GM18499 (cell line): ENCODE measurements at regions not wholly inside any gene's neighbourhood (a gene's known extent, or its start where the extent isn't known, plus 50 kb on each side); places are given as distances from the start of the nearest gene placed in this dataset.

Source experiments
- ATAC-seq: cut with Tn5 transposase; IDR thresholded peaks from one replicate; pipeline ENCODE4 v1.9.1; 2021; ENCODE audit warnings: moderate number of reproducible peaks; ENCODE audit not compliant: insufficient read depth, unreplicated experiment

DNA sequence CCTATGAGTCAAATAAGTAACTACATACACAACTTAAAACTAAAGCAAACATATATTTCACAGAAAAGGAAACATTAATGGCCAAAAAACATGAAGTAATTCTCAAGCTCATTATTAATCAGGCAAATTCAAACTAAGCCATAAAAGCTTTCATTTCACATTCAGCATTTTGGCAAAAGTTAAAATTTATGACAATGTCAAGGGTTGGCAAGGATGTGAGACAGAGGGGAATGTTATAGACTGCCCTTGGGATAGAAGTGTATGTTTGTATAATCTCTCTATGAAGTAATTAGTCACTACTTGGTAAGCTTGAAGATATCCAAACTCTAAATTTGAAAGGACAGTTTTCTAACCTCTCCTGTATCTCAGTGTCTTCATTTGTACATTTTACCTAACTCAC, 539.4 kb downstream of the RIT2 start:
- ATAC-seq = no peak

DNA sequence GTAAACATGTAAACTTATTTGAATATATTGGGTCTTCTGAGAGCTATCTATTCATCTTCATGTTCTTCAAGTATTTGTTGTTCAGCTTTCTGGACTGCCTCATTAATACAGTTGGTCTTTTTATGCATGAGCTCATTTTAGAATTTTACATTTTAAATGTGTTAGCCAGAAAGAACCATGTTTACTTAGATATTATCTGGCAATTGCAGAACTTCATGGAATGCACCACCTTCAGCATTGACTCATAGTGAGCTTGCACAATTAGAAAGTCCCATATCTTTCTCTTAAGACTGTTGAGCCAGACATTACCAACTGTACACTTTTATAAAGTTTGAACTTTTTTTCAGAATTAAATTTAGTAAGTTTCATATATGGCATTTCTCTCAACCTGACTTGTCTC, 536.7 kb downstream of the RIT2 start:
- no peak for ATAC-seq

DNA sequence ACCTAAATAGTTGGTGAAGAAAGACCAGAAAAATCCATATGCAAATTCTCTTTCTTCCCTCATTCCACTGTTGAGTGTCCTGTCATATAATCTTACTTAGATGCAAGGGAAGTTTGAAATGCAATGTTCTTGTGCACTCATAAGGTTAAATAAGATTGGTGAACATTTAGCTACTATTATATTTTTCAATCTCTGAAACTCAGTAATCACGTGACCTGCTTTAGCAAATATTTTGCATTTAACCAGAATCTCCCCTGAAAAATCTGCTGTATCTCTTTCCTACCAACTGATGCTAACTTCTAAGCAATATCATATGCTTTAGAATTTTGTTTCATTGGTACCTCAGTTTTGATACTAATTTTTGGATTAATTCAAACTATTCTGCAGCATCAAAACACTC, 533.2 kb downstream of the RIT2 start:
- no peak for ATAC-seq

DNA sequence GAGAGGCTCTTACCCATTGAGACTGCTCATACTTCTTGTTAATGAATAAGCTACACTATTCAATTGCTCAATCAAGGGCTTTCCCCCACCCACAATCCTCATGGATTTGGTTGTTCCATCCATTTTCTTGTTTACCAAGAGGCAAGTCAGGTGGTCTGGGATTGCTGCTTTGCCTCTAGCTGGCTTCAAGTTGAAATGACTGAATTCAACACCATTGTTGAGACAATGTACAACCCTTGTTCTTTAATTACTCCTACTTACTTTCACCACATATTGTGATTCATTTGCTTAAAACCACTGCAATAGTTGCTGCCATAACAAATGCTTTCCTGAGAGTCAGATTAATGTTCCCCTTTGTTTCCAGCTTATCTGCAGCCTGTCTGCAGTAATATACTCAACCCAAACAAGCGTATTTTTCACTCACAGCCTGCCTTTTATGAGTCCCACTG, 532.2 kb downstream of the RIT2 start:
- ATAC-seq = no peak

DNA sequence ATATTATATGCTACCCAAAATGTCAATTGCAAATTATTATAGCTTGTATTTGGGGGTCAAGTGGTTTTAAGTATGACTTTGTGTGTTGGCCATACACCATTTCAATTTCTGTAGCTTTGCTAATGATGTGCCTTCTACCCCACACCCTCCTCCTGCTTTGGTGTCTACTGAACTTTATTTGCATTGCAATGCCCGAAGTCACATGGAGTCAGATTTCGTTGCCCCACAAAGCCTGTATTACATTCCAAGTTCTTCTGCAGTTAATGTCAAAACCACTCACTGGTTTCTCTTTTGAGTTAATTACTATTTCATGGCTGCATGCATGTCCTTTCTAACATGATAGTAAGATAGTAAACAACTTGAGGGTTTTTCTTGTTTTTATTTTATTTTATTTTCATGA, 528.9 kb downstream of the RIT2 start:
- no peak for ATAC-seq

DNA sequence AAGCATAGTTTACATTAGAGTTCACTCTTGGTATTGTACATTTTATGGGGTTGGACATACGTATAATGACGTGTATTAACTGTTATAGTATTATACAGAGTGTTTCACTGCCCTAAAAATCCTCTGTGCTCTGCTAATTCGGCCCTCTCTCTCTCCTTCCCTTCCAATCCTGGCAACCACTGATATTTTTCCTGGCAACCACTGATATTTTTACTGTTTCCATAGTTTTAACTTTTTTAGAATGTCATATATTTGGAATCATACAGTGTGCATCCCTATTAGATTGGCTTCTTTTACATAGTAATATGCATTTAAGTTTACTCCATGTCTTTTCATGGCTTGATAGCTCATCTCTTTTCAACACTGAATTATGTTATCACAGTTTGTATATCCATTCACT, 526.7 kb downstream of the RIT2 start:
- no peak for ATAC-seq

DNA sequence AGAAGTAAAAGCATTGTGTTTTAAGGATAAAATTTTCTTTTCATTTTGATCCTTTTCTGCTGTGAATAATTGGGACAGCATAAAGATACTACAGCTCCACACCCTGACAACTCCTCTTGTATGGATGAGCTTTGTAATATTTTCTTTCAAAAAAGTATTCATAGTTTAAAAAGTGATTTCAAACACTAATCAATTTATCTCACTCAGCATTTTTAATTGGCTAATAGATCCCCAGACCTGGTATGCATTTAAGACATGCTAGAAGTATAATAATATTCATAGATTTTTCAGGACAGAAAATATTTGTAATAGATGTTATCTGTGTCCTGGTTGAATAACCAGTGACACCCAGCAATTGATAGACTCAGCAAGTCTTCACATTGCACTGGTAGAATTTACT, 510.7 kb downstream of the RIT2 start:
- no peak for ATAC-seq

DNA sequence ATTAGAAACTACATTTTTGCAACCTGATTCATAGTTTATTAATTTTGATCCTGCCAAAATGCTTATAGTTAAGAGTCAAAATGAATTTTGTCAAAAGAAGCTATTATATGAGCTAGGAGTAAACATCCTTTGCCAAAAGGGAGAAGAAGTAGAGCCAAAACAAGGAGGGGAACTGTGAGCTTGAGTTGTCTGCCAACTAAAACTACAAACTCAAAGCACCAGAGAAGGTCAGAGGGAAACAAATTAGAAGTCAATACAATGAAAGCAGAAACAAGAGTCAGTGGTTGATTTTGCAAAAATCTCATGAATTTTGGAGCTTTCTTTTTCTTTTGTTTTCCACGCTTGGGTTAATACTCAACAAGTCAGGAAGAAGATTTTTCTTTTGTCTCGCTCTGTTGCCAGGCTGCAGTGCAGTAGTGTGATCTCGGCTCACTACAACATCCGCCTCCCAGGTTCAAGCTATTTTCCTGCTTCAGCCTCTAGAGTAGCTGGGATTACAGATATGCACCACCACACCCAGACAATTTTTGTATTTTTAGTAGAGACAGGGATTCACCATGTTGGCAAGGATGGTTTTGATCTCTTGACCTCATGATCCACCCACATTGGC, 508.5 kb downstream of the RIT2 start:
- no peak for ATAC-seq

DNA sequence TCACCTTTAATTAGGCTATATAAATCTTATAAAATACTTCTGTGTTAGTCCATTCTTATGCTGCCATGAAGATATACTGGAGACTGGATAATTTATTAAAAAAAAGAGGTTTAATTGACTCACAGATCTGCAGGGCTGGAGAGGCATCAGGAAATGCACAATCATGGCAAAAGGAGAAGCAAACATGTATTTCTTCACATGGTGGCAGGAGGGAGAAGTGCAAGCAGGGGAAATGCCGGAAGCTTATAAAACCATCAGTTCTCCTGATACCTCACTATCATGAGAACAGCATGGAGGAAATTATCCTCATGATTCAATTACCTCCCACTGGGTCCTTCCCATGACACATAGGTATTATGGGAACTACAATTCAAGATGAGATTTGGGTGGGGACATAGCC, 504.4 kb downstream of the RIT2 start:
- no peak for ATAC-seq

DNA sequence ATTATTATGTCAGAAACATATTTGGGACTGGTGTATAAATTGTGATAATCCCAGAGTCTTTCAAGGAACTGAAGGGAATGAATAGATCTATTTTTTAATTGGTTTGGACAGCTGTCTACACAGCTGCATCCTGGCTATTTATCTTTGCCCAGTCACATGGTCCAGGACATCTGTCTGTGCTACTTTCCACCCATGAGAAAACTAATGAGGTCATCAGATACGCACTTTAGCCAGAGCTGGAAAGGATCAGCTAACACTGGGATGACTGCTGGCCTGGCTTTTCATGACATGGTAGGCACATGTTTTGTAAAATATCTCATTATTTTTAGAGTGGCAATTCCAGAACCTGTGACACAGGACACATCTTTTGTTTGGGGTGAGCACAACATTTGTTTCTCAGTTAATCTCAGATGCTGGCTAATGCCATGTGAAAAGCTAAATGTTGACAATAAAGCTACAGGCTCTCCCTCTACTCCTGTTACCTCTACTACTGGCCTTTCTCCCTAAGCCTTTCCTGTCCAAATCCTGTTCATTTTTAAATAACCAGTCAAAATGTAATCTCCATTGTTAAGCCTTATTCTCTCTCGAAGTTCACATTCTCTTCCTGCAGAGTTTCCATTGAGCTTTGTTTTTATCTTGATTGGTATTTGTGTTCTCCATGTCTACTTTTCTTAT, 500.7 kb downstream of the RIT2 start:
- ATAC-seq = no peak

DNA sequence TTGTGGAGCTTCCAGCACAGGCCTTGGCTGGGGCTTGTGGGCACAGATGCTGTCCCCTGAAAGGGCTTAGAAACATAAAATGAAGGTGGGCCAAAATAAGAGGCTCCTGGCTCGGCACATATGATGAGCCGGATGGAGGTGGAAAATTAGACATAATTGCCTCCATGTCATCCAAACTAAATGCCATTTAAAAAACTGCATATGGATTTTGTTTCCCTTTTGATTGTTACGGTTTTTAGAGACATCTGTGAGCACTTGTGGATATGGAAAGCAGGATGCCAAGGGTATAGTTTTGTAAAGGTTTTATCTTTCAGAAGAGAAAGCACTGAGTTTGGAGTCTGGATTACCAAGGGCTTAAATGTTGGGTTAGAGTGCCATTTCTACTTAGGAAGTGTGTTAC, 498.3 kb downstream of the RIT2 start:
- ATAC-seq = no peak

DNA sequence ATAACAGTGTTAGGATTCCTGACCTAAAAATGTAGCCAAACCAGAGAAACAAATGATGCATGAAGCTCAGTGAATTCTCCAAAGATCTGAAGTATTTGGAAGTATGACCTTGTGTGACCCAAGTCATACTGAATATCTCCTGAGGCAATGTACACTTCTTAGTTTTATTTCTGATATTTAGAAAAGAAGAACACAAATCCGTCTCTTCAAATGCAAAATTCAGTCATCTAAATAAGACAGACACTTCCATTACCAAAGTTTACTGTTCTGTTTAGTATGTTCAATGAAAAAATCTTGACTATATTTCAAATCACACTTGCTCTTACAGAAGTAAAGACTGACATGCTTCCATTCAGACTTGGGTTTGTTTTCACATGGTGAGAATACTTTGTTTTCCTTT, 495.7 kb downstream of the RIT2 start:
- no peak for ATAC-seq

DNA sequence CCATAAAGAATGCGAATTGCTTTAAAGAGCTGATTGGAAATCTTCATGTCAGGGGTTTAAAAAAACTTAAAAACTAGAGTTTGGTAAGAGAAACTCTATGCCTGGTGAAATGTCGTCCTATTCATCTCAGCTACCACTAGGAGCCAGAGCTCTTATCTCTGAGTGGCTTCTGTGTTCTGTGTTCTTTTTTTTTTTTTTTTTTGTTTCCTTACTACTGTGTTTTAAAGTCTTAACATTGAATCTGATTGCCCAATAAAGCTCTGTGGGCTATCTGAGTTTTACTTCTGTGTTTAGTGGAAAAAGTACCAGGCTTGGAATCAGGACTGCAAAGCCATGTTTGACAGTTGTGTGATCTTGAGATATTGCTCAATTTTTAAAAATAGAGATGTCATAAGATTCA, 494.8 kb downstream of the RIT2 start:
- no peak for ATAC-seq

DNA sequence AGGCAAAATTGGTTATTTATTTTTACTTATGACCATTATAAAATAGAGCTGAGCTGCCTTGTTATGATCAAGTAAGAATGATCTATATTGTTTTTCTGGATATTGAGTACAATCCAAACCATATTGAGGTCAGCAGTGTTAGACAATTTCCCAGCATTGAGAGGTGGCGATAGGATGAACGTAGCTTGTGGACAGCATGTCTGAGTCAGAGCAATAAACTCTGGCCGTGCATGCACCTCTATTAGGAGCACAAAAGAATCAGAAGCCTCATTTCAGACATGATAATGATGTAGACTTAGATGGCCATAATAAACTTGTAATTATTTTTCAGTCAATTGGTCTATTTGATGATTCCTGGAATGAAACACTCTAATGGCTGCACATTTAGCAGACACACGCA, 491.6 kb downstream of the RIT2 start:
- no peak for ATAC-seq

DNA sequence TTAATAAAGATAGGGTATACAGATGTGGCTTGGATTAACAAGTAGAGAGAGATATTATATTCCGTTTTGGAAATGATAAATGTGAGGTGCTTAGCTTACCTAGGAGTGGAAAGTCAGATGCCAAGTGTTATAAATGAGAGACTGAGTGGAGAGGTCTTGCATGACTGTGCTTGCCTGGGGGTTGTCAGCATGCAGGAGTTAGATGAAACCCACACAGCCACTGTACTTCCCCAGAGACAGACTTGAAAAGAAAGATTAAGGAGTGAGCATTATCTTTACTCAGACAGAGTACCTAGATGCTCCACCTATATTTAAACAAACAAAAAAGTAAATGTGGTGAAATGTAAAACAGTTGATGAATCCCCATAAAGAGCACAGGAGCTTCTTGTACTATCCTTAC, 482.7 kb downstream of the RIT2 start:
- no peak for ATAC-seq

DNA sequence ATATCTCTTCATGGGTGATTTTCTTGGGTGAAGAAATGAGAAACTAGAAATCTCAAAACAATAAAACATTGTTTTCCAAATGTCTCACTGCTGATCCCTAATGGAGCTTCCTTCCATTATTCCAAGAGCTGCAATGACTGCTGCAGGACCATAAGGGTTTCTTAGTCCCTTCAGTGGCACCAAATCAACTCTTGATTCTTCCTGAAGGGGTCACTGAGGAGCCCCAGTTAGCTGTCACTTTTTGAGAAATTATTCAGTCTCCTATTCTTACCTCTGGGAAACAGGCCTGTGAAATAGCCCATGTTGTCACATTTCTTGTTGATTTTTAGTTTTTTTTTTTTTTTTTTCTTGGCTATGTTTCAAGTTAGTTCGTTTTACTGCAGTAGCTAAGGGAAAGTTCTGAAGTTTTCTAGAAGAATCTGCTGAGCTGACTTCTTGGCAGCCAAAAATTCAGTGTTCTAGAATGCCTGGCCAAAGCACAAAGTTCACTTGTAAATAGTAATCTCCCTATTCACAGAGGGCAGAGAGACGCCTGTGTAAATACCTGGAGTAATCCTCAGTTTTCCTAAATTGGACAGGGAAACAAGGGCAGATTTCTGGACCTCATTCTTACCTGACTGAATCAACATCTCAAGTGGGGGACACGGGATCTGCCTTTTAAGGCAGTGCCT, 480.0 kb downstream of the RIT2 start:
- ATAC-seq = no peak

DNA sequence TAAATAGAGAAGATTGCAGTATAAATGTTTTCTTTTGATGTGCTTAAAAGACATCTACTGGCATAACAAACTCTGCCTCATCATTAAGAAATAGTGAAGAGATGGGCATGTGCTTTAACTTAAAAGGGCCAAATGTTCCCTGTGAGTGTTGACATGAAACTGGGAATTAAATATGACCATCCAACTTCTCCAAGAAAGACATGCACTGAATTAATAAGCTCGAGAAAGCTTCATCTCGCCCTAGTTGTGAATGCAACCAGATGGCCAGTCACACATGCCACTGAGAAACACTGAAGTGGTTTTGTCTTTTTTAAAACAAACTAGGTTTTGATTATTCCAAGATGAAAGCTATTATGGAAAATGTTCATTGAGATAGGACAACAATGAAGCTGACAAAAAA, 479.2 kb downstream of the RIT2 start:
- no peak for ATAC-seq

DNA sequence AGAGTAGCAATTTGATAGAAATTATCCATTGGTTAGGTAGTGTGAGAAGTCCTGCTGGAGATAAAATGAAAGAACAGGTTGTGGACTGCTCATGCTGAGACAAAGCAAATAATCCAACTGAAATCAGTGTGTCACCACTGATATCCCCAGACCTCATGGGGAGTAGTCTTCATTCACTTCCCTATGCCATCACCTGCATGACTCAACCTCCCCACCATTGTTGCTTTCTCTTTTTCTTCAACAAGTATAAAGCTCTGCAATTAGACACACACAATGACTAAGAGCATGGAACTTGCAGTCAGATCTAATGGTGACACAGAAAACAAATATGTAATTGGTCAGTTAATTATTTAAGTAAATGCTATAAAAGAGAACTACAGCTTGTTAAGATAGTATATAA, 475.3 kb downstream of the RIT2 start:
- no peak for ATAC-seq

DNA sequence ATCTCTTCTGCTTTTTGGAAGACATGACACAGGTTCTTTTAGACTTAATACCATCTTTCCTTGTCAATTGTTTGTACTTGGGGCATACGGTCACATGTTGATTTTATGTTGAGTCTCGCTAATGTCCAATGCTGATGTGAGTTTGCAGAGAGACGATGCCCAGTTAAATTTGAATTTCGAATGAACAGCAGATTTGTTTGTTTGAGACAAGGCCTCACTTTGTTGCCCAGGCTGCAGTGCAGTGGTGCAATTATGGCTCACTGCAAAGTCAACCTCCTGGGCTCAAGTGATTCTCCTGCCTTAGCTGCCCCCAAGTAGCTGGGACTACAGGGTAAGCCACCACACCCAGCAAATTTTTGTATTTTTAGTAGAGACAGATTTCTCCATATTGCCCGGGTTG, 473.5 kb downstream of the RIT2 start:
- ATAC-seq = no peak

DNA sequence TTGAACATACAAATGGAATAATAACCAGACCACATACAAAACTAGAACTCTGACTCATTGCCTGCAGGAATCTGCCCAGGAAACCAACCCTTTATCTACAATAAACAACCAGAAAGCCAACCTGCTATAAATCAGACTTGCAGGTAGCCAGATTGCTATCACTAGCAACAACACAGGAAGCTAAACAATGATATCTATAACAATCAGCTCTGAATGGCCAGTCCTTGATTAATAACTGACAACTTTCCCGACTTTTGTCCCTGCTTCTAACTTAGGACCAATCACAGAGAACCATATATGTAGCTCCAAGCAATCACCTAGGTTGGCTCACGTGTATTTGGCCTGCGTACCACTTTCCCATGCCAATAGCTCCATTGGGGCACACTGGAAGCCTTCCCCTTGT, 470.8 kb downstream of the RIT2 start:
- no peak for ATAC-seq

DNA sequence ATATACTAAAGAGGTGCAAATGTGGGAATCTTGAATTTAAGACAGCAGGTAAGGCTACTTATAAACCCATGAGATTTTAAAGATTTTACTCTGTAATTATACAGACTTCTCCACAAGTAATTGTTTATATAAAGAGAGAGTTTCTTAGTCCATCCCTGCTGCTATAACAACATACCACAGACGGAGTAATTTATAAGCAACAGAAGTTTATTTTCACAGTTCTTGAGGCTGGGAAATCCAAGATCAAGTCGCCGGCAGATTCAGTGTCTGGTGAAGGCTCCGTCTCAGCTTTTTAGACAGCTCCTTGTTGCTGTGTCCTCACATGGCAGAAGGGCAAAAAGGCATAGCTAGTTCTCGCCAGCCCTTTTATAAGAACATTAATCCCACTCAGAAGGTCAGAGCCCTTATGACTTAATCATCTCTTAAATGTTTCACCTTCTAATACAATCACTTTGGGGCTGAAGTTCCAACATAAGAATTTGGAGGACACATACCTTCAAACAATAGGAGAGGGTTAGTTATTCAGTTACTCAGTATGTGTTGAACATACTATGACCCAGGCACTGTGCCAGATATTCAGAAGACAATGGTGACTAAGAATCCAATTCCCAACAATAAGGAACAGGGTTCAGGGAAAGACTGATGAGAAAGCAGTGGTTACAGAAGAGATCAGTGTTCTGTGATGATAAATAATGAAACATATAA, 466.0 kb downstream of the RIT2 start:
- no peak for ATAC-seq
